GM18520 (cell line): ENCODE measurements at regions not wholly inside any gene's neighbourhood (a gene's known extent, or its start where the extent isn't known, plus 50 kb on each side); places are given as distances from the start of the nearest gene placed in this dataset.
"Not testable (repeated sequence)": the region's sequence is repeated elsewhere in the genome, so short reads cannot be mapped to it uniquely, and the experiment has no call there.

Source experiments
- ATAC-seq: cut with Tn5 transposase; IDR thresholded peaks from one replicate; pipeline ENCODE4 v1.9.1; 2021; ENCODE audit not compliant: unreplicated experiment

- no peak for ATAC-seq
Measured at GRCh38 chr1:194062962-194063361, 876.5 kb upstream of the B3GALT2 start.

- no peak for ATAC-seq
Measured at GRCh38 chr1:194062526-194062925, 876.1 kb upstream of the B3GALT2 start.

DNA sequence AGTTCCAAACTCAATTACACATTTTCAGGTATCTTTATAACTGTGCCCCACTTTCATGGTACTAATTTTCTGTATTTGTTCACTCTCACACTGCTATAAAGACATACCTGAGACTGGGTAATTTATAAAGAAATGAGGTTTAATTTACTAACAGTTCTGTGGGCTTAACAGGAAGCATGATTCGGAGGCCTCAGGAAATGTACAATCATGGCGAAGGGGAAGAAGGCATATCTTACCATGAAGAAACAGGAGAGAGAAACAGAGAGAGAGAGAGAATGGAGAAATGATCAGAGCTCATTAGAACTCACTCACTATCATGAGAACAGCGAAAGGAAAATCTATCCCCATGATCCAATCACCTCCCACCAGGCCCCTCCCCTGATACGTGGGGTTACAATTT lies 874.1 kb upstream of the B3GALT2 start:
- no peak for ATAC-seq

DNA sequence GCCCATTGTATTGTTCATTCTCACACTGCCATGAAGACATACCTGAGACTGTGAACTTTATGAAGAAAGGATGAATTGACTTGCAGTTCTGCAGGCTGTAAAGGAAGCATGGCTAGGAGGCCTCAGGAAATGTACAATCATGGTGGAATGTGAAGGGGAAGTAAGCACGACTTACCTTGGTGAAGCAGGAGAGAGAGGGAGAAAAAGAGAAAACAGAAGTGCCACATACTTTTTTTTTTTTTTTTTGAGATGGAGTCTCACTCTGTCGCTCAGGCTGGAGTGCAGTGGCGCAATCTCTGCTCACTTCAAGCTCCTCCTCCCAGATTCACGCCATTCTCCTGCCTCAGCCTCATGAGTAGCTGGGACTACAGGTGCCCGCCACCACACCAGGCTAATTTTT lies 871.9 kb upstream of the B3GALT2 start:
- not testable (repeated sequence) for ATAC-seq

GRCh38 chr1:194056169-194056568 lies 869.8 kb upstream of the B3GALT2 start:
- ATAC-seq, result no peak

- no peak for ATAC-seq
Measured at GRCh38 chr1:194055536-194055935, 869.1 kb upstream of the B3GALT2 start.

DNA sequence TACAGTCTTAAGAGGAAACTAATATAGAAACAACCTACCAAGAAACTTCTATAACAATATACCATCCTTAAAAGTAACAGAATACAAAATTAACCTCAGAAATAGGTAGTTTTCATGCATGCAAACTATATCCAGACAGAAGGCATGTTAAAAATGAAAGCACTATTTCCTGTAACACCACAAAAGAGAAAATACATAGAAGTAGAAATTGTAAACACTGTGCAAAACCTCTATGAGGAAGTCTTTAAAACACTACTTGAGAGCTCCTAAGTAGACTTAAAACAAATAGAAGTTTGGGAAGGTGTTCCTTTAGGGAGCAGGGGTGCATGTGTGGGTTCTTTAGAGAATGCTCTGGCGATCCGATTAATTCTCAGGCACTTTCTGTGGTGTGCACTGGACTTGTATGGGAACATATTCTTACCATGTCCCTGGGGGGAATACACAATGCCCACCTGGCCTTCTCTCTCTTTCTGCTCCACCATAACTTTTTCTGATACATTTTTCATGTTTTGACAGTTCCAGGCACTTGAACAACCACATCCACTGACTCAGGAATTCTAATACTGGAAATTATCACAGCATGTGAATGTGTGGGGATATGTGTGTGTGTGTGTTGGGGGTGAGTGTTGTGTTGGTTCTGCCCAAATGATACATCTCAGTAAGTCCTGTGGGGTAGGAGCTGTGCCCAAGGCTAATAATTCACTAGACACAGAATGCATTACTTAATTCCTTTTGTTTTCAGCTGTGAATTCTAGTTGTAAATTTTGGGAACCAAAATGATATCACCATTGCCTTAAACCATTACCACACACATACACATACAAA lies 866.3 kb upstream of the B3GALT2 start:
- ATAC-seq, result peak; percentile 52

DNA sequence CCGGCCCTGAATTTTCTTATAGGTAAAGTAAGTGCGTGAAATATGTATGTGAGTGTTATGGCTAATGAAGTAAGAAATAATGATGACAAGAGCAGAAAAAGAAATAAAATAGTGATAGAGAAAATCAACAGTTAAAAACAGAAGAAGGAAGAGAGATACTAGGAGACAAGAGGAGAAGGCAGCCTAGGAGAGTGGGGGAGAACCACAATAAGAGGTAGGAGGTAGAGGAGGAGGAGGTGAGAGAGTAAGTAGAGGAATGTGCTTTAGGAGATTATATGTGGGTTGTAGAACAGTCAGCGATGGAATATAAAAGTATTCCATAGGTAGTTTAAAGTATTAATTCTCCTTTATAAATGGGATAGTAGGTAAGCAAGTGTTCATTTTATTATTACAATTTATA lies 861.5 kb upstream of the B3GALT2 start:
- no peak for ATAC-seq

DNA sequence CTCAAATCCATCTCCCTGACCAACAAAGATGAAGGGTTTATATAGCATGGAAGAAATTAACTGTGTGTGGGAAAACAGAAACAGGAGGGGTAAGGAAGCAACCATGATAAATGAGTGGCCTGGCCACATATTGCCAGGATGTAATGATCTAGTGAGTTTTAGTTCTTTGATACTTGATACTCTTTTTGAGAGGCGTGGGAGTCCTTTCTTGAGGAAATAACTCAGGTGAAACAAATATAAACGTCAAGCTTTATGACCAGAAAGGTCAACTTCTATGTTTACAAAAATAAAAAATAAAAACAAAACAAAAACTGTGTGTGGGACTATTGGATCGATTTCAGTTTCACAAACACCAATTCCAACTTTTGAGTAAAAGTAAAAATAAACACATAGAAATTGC lies 860.8 kb upstream of the B3GALT2 start:
- no peak for ATAC-seq

GRCh38 chr1:194045416-194045815 lies 859.0 kb upstream of the B3GALT2 start:
- ATAC-seq, result no peak

DNA sequence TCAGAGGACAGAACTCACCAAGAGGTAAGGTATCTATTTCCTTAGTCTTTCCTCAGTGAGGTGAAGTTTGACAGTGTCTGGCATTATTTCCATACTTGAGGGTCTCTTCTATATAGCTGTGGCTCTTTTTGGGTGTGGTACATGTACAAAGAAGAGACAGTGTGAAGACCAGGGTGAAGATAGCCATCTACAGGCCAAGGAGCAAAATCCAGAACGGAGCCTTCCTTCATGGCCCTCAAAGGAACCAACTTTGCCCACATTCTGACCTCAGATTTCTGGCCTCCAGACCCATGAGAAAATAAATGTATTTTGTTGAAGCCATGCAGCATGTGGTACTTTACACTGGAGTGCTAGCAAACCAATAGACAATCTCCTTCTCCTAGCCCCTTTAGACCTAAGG lies 858.5 kb upstream of the B3GALT2 start:
- ATAC-seq, result no peak

GRCh38 chr1:194043984-194044755 lies 857.8 kb upstream of the B3GALT2 start:
- ATAC-seq, result no peak

DNA sequence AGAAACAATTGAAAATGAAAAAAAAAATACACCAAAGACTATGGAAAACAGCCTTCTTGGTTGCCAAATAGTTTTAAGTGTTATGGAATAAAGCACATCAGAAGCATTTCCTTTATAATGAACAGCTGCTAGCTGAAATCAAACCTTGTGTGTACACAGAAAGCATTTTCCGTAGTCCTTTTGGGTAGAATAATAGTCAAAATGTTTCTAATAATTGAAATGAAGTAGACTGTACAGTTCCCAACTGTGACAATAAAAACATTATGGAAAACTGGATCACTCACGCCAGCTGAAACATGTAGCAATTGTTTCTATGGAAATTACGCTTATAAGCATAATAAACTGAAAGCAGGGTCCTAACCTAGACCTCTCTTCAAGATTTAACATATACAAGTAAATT lies 856.3 kb upstream of the B3GALT2 start:
- ATAC-seq, result no peak

- ATAC-seq, result no peak
Measured at GRCh38 chr1:194040496-194040895, 854.1 kb upstream of the B3GALT2 start.

GRCh38 chr1:194039578-194039977 lies 853.2 kb upstream of the B3GALT2 start:
- ATAC-seq, result no peak

GRCh38 chr1:194033646-194034045 lies 847.2 kb upstream of the B3GALT2 start:
- ATAC-seq, result no peak

- no peak for ATAC-seq
Measured at GRCh38 chr1:194028002-194028401, 841.6 kb upstream of the B3GALT2 start.

- no peak for ATAC-seq
Measured at GRCh38 chr1:194026422-194026821, 840.0 kb upstream of the B3GALT2 start.

DNA sequence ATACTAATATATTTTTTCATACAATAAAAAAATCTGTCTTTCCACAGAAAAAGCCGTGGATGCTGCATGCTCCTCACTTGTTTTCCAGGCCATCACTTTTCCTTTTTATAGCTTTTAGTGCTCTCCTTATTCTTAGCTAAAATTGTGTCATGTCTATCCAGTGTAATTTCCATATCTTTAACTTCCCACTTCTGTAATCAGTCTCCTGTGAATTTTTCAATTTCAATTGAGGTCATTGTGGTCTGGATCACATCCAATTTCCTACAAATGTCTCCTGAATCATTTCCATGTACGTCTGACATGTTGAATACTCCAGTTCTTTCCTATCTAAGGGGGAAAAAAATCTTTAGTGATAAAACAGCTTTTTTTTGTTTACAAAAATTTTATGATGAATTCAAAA lies 838.2 kb upstream of the B3GALT2 start:
- no peak for ATAC-seq

DNA sequence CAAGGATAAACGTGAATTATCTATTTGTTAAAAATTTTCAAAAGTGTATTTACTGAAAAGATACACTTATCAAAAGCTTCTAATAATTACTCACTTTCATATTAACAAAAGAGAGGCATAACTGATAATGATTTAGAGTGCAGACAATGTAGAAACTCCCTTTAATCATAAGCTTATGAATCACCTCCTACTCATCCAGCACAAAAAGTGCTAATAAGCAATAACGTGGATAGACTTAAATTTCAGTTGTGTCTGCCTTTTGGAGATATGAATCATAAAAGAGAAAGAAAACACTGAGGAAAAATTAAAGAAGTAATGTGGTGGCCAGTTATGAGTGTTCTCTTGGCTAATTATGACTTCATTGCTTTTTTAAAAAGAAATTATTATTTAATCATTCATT lies 827.6 kb upstream of the B3GALT2 start:
- no peak for ATAC-seq

DNA sequence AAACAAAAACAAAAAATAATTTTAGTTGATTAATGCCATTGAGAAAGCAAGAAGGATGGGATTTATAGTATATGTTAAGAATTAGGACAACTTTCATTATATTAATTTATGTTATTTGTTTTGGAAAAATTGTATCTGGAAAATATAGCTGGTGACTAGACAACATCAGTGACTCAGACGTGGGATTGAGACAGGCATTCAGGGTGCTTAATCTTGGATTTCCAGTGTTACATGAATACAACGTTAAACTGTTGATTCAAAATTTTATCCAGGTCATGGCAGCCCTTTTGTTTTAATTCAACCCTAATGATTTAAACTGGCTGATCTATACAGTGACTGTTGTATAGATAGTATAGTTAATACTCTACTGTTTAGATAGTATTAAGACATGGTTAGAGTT lies 827.1 kb upstream of the B3GALT2 start:
- no peak for ATAC-seq

GRCh38 chr1:194004146-194004545 lies 817.7 kb upstream of the B3GALT2 start:
- ATAC-seq, result no peak
